ENCODE measurements at regions not wholly inside any gene's neighbourhood (a gene's known extent, or its start where the extent isn't known, plus 50 kb on each side); places are given as distances from the start of the nearest gene placed in this dataset.

- TF ChIP-seq, protein P1, sequence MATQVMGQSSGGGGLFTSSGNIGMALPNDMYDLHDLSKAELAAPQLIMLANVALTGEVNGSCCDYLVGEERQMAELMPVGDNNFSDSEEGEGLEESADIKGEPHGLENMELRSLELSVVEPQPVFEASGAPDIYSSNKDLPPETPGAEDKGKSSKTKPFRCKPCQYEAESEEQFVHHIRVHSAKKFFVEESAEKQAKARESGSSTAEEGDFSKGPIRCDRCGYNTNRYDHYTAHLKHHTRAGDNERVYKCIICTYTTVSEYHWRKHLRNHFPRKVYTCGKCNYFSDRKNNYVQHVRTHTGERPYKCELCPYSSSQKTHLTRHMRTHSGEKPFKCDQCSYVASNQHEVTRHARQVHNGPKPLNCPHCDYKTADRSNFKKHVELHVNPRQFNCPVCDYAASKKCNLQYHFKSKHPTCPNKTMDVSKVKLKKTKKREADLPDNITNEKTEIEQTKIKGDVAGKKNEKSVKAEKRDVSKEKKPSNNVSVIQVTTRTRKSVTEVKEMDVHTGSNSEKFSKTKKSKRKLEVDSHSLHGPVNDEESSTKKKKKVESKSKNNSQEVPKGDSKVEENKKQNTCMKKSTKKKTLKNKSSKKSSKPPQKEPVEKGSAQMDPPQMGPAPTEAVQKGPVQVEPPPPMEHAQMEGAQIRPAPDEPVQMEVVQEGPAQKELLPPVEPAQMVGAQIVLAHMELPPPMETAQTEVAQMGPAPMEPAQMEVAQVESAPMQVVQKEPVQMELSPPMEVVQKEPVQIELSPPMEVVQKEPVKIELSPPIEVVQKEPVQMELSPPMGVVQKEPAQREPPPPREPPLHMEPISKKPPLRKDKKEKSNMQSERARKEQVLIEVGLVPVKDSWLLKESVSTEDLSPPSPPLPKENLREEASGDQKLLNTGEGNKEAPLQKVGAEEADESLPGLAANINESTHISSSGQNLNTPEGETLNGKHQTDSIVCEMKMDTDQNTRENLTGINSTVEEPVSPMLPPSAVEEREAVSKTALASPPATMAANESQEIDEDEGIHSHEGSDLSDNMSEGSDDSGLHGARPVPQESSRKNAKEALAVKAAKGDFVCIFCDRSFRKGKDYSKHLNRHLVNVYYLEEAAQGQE (IDR thresholded peaks at IDR 0.05; ENCODE audit: insufficient read depth in 1 of 2, low read depth in 2 of 2, low read length in 2 of 2): no peak
- no peak for TF ChIP-seq POLR2AphosphoS5 (IDR thresholded peaks at IDR 0.05; ENCODE audit: low read depth, low read length)
- TF ChIP-seq SIN3A (IDR thresholded peaks at IDR 0.05; ENCODE audit: borderline replicate concordance, insufficient read depth, low read length): no peak
- no peak for TF ChIP-seq FOXP2 (optimal IDR thresholded peaks at IDR 0.05; ENCODE audit: borderline replicate concordance, extremely low read depth, extremely low read length, insufficient read depth)
- no peak for TF ChIP-seq TAF1 (IDR thresholded peaks at IDR 0.05; ENCODE audit: borderline replicate concordance, insufficient read depth, low read length)
Measured at GRCh38 chr5:62066761-62067277, 239.2 kb upstream of the KIF2A start.

- TF ChIP-seq FOXP2 (optimal IDR thresholded peaks at IDR 0.05; ENCODE audit: borderline replicate concordance, extremely low read depth, extremely low read length, insufficient read depth) (no peak), POLR2AphosphoS5 (IDR thresholded peaks at IDR 0.05; ENCODE audit: low read depth, low read length) (no peak), SIN3A (IDR thresholded peaks at IDR 0.05; ENCODE audit: borderline replicate concordance, insufficient read depth, low read length) (no peak), TAF1 (IDR thresholded peaks at IDR 0.05; ENCODE audit: borderline replicate concordance, insufficient read depth, low read length) (no peak)
- TF ChIP-seq, protein P1 (IDR thresholded peaks at IDR 0.05; ENCODE audit: insufficient read depth in 1 of 2, low read depth in 2 of 2, low read length in 2 of 2): no peak
Measured at GRCh38 chr5:62068554-62068953, 237.5 kb upstream of the KIF2A start.

- TF ChIP-seq SIN3A (IDR thresholded peaks at IDR 0.05; ENCODE audit: borderline replicate concordance, insufficient read depth, low read length) (no peak), TAF1 (IDR thresholded peaks at IDR 0.05; ENCODE audit: borderline replicate concordance, insufficient read depth, low read length) (no peak), POLR2AphosphoS5 (IDR thresholded peaks at IDR 0.05; ENCODE audit: low read depth, low read length) (no peak), FOXP2 (optimal IDR thresholded peaks at IDR 0.05; ENCODE audit: borderline replicate concordance, extremely low read depth, extremely low read length, insufficient read depth) (no peak)
- TF ChIP-seq, protein P1 (IDR thresholded peaks at IDR 0.05; ENCODE audit: insufficient read depth in 1 of 2, low read depth in 2 of 2, low read length in 2 of 2): no peak
Measured at GRCh38 chr5:62077387-62077786, 228.6 kb upstream of the KIF2A start.

GRCh38 chr5:62077823-62078550 lies 228.0 kb upstream of the KIF2A start:
- TF ChIP-seq FOXP2 (optimal IDR thresholded peaks at IDR 0.05; ENCODE audit: borderline replicate concordance, extremely low read depth, extremely low read length, insufficient read depth) (no peak), TAF1 (IDR thresholded peaks at IDR 0.05; ENCODE audit: borderline replicate concordance, insufficient read depth, low read length) (no peak), POLR2AphosphoS5 (IDR thresholded peaks at IDR 0.05; ENCODE audit: low read depth, low read length) (no peak), SIN3A (IDR thresholded peaks at IDR 0.05; ENCODE audit: borderline replicate concordance, insufficient read depth, low read length) (no peak)
- TF ChIP-seq, protein P1 (IDR thresholded peaks at IDR 0.05; ENCODE audit: insufficient read depth in 1 of 2, low read depth in 2 of 2, low read length in 2 of 2): no peak

All from PFSK-1 (cell line).